ENCODE measurements at regions not wholly inside any gene's neighbourhood (a gene's known extent, or its start where the extent isn't known, plus 50 kb on each side); places are given as distances from the start of the nearest gene placed in this dataset.

DNA sequence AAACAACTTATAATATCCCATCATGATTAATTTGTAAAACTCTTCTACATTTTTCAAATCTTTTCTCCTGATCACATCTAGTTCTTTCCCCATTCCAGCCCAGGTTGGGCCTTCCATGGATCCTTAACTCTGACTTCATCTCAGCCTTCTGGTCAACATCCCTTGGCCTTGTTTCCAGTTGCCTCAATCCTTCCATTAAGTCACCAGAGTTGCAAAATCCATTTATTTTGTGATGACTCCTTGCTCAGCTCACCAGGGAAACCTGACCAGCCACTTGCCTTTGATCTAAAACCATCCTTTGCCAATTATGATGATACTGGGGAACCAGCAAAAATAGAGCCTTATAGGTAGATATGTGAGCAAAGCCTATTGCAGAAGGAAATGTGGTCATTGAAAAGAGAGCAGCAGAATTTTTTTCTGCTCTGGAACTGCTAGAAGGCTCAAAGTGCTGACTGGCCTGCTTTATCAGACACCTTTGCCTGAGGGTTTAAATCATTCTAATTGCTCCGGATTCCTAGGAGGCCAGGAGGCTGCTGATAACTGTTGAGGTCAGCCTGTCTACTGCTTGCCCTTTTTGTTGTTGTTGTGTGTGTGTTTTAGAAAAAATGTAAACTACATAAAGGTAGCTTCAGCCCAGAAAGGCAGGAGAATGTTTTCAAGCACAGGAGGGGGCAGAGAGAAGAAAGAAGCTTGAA is 512.2 kb upstream of the GRIA1 start:
- DNase-seq (ENCODE audit: extremely low read depth, low read depth, low spot score): no peak

GRCh38 chr5:152987131-152987530 is 503.3 kb upstream of the GRIA1 start:
- DNase-seq (ENCODE audit: extremely low read depth, low read depth, low spot score): no peak

GRCh38 chr5:152990217-152990616 is 500.3 kb upstream of the GRIA1 start:
- DNase-seq (ENCODE audit: extremely low read depth, low read depth, low spot score): no peak

DNA sequence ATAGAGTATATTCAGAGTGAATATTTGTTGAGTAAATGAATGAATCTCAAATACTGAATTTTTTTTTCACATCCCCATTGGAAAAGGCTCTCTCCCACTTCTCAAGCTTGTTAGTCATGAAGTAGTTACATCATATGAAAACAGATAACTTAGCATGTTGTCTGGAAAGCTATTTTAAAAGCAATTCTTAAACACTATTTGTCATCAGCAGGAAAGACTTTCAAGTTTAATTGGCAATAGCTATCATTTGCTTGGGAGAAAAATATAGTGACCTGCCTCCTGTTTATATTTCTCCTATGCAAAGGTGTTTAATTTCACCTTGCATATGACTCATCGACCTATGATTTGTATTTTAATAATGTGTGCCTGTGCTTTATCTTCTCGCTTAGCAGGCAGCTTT is 499.8 kb upstream of the GRIA1 start:
- no peak for DNase-seq (ENCODE audit: extremely low read depth, low read depth, low spot score)

GRCh38 chr5:152994033-152994680 is 496.3 kb upstream of the GRIA1 start:
- DNase-seq (ENCODE audit: extremely low read depth, low read depth, low spot score): no peak

- no peak for DNase-seq (ENCODE audit: extremely low read depth, low read depth, low spot score)
These were observed 495.2 kb upstream of the GRIA1 start for GRCh38 chr5:152995214-152995725.

DNA sequence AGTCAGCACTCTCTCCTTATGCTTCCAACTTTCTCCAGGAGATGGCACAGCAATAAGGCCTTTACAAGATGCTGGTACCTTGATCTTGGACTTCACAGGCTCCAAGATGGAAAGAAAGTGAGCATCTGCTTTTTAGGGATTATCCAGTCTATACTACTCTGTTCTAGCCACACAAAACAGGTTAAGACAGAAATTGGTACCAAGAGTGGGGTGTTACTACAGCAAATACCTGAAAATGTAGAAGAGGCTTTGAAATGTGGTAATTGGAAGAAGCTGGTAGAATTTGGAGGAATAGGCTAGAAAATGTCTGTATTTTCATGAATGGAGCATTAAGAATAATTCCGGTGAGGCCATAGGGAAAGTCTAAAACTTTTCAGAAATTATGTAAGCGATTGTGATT is 484.8 kb upstream of the GRIA1 start:
- no peak for DNase-seq (ENCODE audit: extremely low read depth, low read depth, low spot score)

- DNase-seq (ENCODE audit: extremely low read depth, low read depth, low spot score): no peak
These were observed 483.8 kb upstream of the GRIA1 start for GRCh38 chr5:153006681-153007080.

GRCh38 chr5:153014194-153014593 is 476.3 kb upstream of the GRIA1 start:
- no peak for DNase-seq (ENCODE audit: extremely low read depth, low read depth, low spot score)

DNA sequence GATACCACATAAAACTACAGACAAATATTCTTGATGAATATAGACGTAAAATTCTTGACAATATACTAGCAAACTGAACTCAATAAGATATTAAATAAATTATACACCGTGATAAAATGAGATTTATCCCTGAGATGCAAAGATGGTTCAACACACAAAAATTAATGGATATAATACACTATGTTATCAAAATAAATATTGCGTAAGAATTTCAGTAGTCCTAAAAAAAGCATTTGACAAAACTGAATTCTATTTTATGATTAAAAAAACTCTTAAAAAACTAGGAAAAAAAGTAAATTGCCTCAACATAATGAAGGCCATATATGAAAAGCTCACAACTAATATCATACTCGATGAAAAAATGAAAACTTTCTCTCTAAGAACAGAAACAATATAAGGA is 472.3 kb upstream of the GRIA1 start:
- no peak for DNase-seq (ENCODE audit: extremely low read depth, low read depth, low spot score)

DNA sequence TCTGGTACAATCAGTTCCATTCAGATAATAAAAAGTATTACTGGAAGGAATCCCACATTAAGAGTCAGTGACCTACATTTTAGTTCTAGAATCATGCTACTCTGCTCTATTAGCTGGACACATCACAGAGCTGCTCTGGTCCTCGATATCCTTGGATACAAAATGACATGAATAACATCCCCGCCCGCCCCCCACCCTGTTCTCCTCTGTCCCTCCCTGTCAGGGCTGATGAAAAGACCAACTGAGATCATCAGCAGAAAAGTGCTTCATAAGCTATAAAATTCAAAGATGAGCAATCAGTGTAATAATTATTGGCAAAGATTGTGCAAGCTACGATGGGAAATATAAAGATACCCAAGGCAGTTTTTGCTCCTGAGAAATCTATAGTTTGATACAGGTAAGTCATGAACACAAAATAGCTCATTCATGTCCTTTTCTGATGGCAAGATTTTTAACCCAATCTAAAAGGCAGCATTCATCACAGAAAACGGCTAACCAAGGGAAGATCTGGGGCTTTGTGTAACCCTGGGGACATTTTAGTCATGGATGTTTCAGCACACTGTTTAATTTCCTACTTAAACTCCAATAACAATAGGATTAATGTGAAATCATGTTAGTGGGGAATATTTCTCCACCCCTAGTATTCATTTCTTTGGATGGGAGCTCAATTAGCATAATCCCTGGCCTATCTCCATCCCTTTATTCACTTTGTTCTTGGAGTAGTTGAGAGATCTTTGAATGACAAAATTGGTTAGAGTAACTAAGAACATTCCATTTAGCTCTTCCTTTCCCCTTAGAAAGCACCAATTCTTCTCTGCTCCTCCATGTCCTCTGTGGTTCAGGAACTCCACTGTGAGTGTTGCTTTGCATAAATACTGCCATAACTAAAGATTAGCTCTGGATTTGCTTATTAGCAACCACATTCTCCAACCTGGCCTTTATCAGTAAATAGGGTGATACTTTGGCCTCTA is 459.4 kb upstream of the GRIA1 start:
- no peak for DNase-seq (ENCODE audit: extremely low read depth, low read depth, low spot score)

DNA sequence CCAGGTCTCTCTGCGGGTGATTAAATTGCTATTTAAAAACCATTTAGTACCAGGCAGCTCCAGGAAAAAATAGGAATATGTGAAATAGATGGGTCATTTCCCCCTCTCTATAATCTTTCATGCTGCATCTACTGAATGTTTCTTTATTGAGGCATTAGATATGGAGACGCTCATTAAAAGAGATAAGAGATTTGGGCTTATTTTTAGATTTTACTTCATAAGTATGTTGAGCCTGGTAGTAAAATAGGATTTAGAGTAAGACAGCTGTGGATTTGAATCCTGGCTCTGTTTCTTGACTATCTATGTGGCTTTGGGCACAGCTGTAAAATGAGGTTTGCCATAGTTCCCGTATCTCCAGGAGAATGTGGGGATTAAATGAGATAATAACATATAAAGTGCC is 451.0 kb upstream of the GRIA1 start:
- no peak for DNase-seq (ENCODE audit: extremely low read depth, low read depth, low spot score)

DNA sequence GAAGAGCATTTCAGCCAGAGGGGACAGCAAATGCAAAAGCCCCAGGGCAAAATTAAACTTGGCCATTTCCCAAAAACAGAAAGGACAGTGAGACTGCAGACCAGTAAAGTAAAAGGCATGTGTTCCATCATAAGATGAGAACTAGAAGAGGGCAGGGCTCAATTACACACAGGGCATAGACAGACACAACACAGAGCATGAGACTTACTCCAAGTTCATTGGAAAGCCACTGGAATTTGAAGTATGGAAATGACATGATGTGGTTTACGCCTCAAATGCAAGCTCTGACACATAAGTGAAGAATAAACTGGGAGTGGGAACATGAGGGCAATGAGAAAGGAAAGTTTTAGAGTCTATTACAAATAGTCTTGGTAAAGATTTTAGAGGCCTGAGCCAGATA is 446.6 kb upstream of the GRIA1 start:
- DNase-seq (ENCODE audit: extremely low read depth, low read depth, low spot score): no peak

GRCh38 chr5:153050496-153051179 is 439.8 kb upstream of the GRIA1 start:
- DNase-seq (ENCODE audit: extremely low read depth, low read depth, low spot score): no peak

GRCh38 chr5:153066281-153066680 is 424.2 kb upstream of the GRIA1 start:
- DNase-seq (ENCODE audit: extremely low read depth, low read depth, low spot score): no peak

DNA sequence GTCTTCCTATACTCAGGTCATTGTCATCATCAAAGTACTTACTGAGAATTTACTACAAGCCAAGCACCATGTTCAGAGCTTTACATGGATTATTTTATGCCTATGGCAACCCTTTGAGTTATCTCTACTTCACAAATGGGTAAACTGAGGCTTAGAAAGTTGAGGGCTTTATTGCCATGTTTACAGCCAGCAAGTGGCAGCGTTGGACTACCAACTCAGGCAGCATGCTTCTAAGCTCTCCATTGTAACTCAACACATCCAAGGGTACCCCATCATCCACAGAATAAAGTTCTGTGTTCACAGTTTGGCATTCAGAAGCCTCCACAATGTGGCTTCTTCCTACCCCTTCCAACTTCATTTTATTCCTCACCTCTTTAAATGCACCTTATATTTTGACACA is 422.6 kb upstream of the GRIA1 start:
- no peak for DNase-seq (ENCODE audit: extremely low read depth, low read depth, low spot score)

- no peak for DNase-seq (ENCODE audit: extremely low read depth, low read depth, low spot score)
These were observed 411.1 kb upstream of the GRIA1 start for GRCh38 chr5:153079396-153079795.

DNA sequence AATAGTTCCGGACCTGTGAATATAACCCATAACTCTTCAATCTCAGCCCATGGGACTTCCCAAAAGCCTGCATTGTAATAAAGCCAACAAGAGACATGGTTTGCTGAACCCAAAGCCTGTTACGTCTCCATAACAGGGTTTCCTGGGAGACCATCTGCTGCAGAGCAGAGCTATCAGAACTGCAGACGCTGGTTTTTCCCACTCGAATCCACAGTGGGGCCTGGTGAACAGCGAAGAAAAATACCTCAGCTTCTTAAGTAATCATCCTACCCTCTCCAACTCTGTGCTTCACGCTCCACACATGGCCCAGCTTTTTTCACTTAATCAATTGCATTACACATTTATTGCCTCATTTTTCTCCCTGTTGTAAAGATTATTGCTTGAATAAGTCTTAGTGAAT is 409.5 kb upstream of the GRIA1 start:
- DNase-seq (ENCODE audit: extremely low read depth, low read depth, low spot score): no peak

DNA sequence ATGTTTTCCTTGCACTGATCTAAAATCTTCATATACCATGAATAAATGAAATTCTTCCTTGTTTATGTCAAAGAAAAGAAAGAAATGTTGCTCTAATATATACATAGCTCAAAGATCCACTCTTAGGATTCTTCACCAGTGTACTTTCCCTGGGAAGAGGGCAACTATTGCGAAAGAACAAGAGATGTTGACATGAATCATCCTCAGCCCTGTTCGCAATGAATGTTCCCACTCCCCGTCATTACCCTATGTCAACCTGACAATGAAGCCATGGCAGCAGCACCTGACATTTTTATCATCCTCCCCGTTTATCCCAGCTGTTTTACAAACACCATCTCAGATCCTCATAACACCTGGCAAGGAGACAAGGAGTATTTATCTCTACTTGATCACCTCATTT is 409.1 kb upstream of the GRIA1 start:
- DNase-seq (ENCODE audit: extremely low read depth, low read depth, low spot score): no peak

- no peak for DNase-seq (ENCODE audit: extremely low read depth, low read depth, low spot score)
These were observed 406.0 kb upstream of the GRIA1 start for GRCh38 chr5:153084511-153084910.

GRCh38 chr5:153086486-153086885 is 404.0 kb upstream of the GRIA1 start:
- DNase-seq (ENCODE audit: extremely low read depth, low read depth, low spot score): no peak
